Suprapubic skin (tissue), 4 donors: ENCODE measurements at regions not wholly inside any gene's neighbourhood (a gene's known extent, or its start where the extent isn't known, plus 50 kb on each side); places are given as distances from the start of the nearest gene placed in this dataset.

Experiments used
- CTCF ChIP-seq, 2 donors: fragments of 200-600 bp in 1 of 2; fragments of 450-650 bp in 1 of 2; sonication (generic) in 1 of 2; IDR thresholded peaks; one replicate each; pipeline ENCODE4 v1.5.1; 2016 to 2019; ENCODE audit warnings: antibody characterized with exemption in 2 of 2, mild to moderate bottlenecking in 1 of 2, moderate library complexity in 1 of 2
- EP300 ChIP-seq: sonication (generic); formaldehyde crosslinking; IDR thresholded peaks from one replicate; pipeline ENCODE4 v1.6.1; 2017; ENCODE audit warnings: antibody characterized with exemption
- POLR2AphosphoS5 ChIP-seq, 3 donors: sonication (generic); formaldehyde crosslinking; IDR thresholded peaks; one replicate each; pipeline ENCODE4 v1.6.1; 2017; ENCODE audit warnings: antibody characterized with exemption in 3 of 3

DNA sequence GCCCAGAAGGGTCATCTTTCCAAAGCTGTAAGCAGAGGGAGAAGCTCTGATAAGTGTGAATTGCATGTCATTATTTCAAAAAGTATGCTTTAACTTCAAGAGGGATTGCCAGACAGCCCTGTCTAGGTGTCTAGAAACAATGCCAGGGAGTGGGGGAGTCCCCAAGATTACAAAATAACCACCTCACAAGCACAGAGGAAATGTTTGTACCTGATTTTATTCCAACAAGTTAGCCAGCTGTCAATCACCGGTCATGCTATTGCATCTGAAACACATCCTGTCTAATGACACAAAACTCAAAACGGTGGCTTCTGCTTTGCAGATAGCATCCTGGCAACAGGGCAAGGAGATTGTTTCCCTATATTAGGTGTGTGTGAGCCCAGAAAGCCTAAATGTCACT lies 154.2 kb upstream of the WWC1 start:
- TF ChIP-seq CTCF (IDR thresholded peaks at IDR 0.05) (no peak), EP300 (no peak), POLR2AphosphoS5 (IDR thresholded peaks at IDR 0.05) (no peak)
